HEK293 (cell line): ENCODE measurements at regions not wholly inside any gene's neighbourhood (a gene's known extent, or its start where the extent isn't known, plus 50 kb on each side); places are given as distances from the start of the nearest gene placed in this dataset.

Experiments
- GFI1B ChIP-seq: fragments of 450-650 bp; formaldehyde crosslinking; IDR thresholded peaks from 2 replicates; pipeline ENCODE4 v1.5.1; 2016; ENCODE audit warnings: missing biosample characterization, missing genetic modification characterization
- TCF7L2 ChIP-seq: IDR thresholded peaks from 2 replicates; pipeline ENCODE4 v1.6.1; 2011; ENCODE audit warnings: low read depth, mild to moderate bottlenecking, inconsistent platforms, low read length, moderate library complexity, borderline replicate concordance
- ZBTB7A ChIP-seq: fragments of 450-650 bp; formaldehyde crosslinking; IDR thresholded peaks from 2 replicates; pipeline ENCODE4 v1.5.1; 2016; ENCODE audit warnings: low read depth, missing biosample characterization, missing genetic modification characterization
- ZNF175 ChIP-seq: fragments of 450-650 bp; formaldehyde crosslinking; IDR thresholded peaks from 2 replicates; pipeline ENCODE4 v1.5.1; 2016; ENCODE audit warnings: missing biosample characterization, missing genetic modification characterization
- TF ChIP-seq, protein P1 (sequence below): fragments of 450-650 bp; formaldehyde crosslinking; IDR thresholded peaks from 2 replicates; pipeline ENCODE4 v1.5.1; 2016; ENCODE audit warnings: missing biosample characterization, missing genetic modification characterization
- TF ChIP-seq, protein P2 (sequence below): fragments of 450-650 bp; formaldehyde crosslinking; IDR thresholded peaks from 2 replicates; pipeline ENCODE4 v1.5.1; 2016; ENCODE audit warnings: missing biosample characterization, missing genetic modification characterization, low read depth
- TF ChIP-seq, protein P3 (sequence below): fragments of 450-650 bp; IDR thresholded peaks from 2 replicates; pipeline ENCODE4 v1.5.1; 2018; ENCODE audit warnings: missing biosample characterization, missing genetic modification characterization

DNA sequence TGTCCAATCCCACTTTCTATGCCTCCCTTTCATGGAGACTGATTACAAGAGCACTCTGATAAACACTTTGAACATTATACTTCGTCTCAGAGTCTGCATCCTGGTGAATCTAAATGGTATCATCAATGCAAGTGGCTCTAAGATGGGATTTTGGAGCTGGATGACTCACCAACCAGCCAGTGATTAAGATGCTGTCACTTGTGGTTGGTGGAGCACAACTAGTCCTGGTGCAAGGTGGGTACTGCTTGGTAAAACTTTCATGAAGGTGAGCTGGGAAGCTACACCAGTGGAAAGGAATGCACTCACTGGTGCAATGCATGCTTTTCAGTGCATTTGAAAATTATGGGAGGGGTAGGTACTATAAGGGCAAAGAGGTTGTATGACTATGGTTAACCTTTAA is 137.7 kb upstream of the TRIB2 start:
- TF ChIP-seq, protein P1, sequence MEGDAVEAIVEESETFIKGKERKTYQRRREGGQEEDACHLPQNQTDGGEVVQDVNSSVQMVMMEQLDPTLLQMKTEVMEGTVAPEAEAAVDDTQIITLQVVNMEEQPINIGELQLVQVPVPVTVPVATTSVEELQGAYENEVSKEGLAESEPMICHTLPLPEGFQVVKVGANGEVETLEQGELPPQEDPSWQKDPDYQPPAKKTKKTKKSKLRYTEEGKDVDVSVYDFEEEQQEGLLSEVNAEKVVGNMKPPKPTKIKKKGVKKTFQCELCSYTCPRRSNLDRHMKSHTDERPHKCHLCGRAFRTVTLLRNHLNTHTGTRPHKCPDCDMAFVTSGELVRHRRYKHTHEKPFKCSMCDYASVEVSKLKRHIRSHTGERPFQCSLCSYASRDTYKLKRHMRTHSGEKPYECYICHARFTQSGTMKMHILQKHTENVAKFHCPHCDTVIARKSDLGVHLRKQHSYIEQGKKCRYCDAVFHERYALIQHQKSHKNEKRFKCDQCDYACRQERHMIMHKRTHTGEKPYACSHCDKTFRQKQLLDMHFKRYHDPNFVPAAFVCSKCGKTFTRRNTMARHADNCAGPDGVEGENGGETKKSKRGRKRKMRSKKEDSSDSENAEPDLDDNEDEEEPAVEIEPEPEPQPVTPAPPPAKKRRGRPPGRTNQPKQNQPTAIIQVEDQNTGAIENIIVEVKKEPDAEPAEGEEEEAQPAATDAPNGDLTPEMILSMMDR (tag by site-specific recombination) = no peak
- TF ChIP-seq TCF7L2 (no peak), ZNF175 (tag by site-specific recombination) (no peak), ZBTB7A (tag by site-specific recombination) (no peak), GFI1B (tag by site-specific recombination) (no peak)
- TF ChIP-seq, protein P2, sequence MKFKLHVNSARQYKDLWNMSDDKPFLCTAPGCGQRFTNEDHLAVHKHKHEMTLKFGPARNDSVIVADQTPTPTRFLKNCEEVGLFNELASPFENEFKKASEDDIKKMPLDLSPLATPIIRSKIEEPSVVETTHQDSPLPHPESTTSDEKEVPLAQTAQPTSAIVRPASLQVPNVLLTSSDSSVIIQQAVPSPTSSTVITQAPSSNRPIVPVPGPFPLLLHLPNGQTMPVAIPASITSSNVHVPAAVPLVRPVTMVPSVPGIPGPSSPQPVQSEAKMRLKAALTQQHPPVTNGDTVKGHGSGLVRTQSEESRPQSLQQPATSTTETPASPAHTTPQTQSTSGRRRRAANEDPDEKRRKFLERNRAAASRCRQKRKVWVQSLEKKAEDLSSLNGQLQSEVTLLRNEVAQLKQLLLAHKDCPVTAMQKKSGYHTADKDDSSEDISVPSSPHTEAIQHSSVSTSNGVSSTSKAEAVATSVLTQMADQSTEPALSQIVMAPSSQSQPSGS (tag by site-specific recombination) = no peak
- TF ChIP-seq, protein P3, sequence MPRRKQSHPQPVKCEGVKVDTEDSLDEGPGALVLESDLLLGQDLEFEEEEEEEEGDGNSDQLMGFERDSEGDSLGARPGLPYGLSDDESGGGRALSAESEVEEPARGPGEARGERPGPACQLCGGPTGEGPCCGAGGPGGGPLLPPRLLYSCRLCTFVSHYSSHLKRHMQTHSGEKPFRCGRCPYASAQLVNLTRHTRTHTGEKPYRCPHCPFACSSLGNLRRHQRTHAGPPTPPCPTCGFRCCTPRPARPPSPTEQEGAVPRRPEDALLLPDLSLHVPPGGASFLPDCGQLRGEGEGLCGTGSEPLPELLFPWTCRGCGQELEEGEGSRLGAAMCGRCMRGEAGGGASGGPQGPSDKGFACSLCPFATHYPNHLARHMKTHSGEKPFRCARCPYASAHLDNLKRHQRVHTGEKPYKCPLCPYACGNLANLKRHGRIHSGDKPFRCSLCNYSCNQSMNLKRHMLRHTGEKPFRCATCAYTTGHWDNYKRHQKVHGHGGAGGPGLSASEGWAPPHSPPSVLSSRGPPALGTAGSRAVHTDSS = no peak
